NCI-H1417 (cell line): ENCODE measurements at regions not wholly inside any gene's neighbourhood (a gene's known extent, or its start where the extent isn't known, plus 50 kb on each side); places are given as distances from the start of the nearest gene placed in this dataset.
"Not testable (repeated sequence)": the region's sequence is repeated elsewhere in the genome, so short reads cannot be mapped to it uniquely, and the experiment has no call there.

Source experiments
- DNase-seq, 3 experiments: peaks; one replicate each; lab custom pipeline; 2025; lab: John Stamatoyannopoulos, UW

- no peak for DNase-seq
Observed at GRCh38 chr10:65040796-65041195, 1519.6 kb downstream of the REEP3 start.

- DNase-seq, result no peak
Observed at GRCh38 chr10:65041307-65041706, 1520.1 kb downstream of the REEP3 start.

- DNase-seq, result no peak
Observed at GRCh38 chr10:65042496-65042895, 1521.3 kb downstream of the REEP3 start.

- DNase-seq, result no peak
Observed at GRCh38 chr10:65046831-65047230, 1525.6 kb downstream of the REEP3 start.

- not testable (repeated sequence) for DNase-seq
Observed at GRCh38 chr10:65052111-65052510, 1530.9 kb downstream of the REEP3 start.

- not testable (repeated sequence) for DNase-seq
Observed at GRCh38 chr10:65053397-65053796, 1532.2 kb downstream of the REEP3 start.

- DNase-seq, result not testable (repeated sequence)
Observed at GRCh38 chr10:65053831-65054351, 1532.7 kb downstream of the REEP3 start.

GRCh38 chr10:65054701-65055100 lies 1533.5 kb downstream of the REEP3 start:
- DNase-seq, result not testable (repeated sequence)

- peak in 1 of 3 experiments; percentile 1 for DNase-seq
Observed at GRCh38 chr10:65065278-65065677, 1544.1 kb downstream of the REEP3 start.

GRCh38 chr10:65083222-65083621 lies 1562.0 kb downstream of the REEP3 start:
- DNase-seq, result no peak

GRCh38 chr10:65090991-65091390 lies 1569.8 kb downstream of the REEP3 start:
- no peak for DNase-seq

GRCh38 chr10:65100146-65100545 lies 1578.9 kb downstream of the REEP3 start:
- DNase-seq, result no peak

- DNase-seq, result not testable (repeated sequence)
Observed at GRCh38 chr10:65100881-65101280, 1579.7 kb downstream of the REEP3 start.

- DNase-seq, result no peak
Observed at GRCh38 chr10:65110009-65110408, 1588.8 kb downstream of the REEP3 start.

- not testable (repeated sequence) for DNase-seq
Observed at GRCh38 chr10:65111059-65111458, 1589.9 kb downstream of the REEP3 start.

- DNase-seq, result no peak
Observed at GRCh38 chr10:65112573-65112972, 1591.4 kb downstream of the REEP3 start.

- DNase-seq, result no peak
Observed at GRCh38 chr10:65123120-65123519, 1601.9 kb downstream of the REEP3 start.

- no peak for DNase-seq
Observed at GRCh38 chr10:65125212-65125611, 1604.0 kb downstream of the REEP3 start.

GRCh38 chr10:65126288-65126687 lies 1605.1 kb downstream of the REEP3 start:
- no peak for DNase-seq

GRCh38 chr10:65128277-65128676 lies 1607.1 kb downstream of the REEP3 start:
- no peak for DNase-seq

- peak in 1 of 3 experiments; percentile 1 for DNase-seq
Observed at GRCh38 chr10:65130162-65130758, 1609.1 kb downstream of the REEP3 start.

- no peak for DNase-seq
Observed at GRCh38 chr10:65133652-65134051, 1612.5 kb downstream of the REEP3 start.

- no peak for DNase-seq
Observed at GRCh38 chr10:65135508-65135907, 1614.3 kb downstream of the REEP3 start.
